PC-3 (cell line): ENCODE measurements at regions not wholly inside any gene's neighbourhood (a gene's known extent, or its start where the extent isn't known, plus 50 kb on each side); places are given as distances from the start of the nearest gene placed in this dataset.
A peak's percentile ranks its signal among the peaks of the same experiment; 100 is the strongest.

Source experiments
- ATAC-seq: fragments of 200-7000 bp; cut with Tn5 transposase; 2 replicates; pipeline ENCODE4 v1.9.1; 2020; ENCODE audit warnings: mild to moderate bottlenecking, moderate library complexity
- BruUV-seq: library from RNA; stranded (reverse); fragments of 400-500 nt; replicated peaks from 2 replicates; lab custom pipeline; 2021; lab: Mats Ljungman, UMichigan
- CTCF ChIA-PET: fragments of 300-600 bp; sonication (Branson Sonifier 250); formaldehyde crosslinking; loops from one replicate; lab custom pipeline; 2022; ENCODE audit warnings: antibody characterized with exemption; lab: Charles Lee
- POLR2A ChIA-PET: fragments of 300-600 bp; sonication (Branson Sonifier 250); formaldehyde crosslinking; loops from one replicate; lab custom pipeline; 2022; ENCODE audit warnings: antibody characterized with exemption; ENCODE audit not compliant: unreplicated experiment; lab: Charles Lee
- DNase-seq: peaks from one replicate; pipeline ENCODE4 v3.0.0-alpha.2; 2015
- H2AFZ ChIP-seq: fragments of 300-600 bp; sonication (generic); 2 replicates; pipeline ENCODE4 v1.6.0; 2016; ENCODE audit warnings: antibody characterized with exemption, low read length
- H3F3A ChIP-seq: fragments of 300-600 bp; sonication (generic); one replicate; pipeline ENCODE4 v1.6.0; 2017; ENCODE audit warnings: antibody characterized with exemption, low read length, control low read depth, mild to moderate bottlenecking; ENCODE audit not compliant: unreplicated experiment
- H3K27ac ChIP-seq: fragments of 300-600 bp; sonication (generic); 2 replicates; pipeline ENCODE4 v1.5.1; 2016; ENCODE audit warnings: mild to moderate bottlenecking, low read length
- H3K27me3 ChIP-seq: fragments of 300-600 bp; sonication (generic); 2 replicates; pipeline ENCODE4 v1.6.1; 2016; ENCODE audit warnings: low read length, mixed read lengths
- H3K36me3 ChIP-seq: fragments of 300-600 bp; sonication (generic); 2 replicates; pipeline ENCODE4 v1.6.1; 2016; ENCODE audit warnings: low read depth, mixed run types, low read length, mixed read lengths
- H3K4me1 ChIP-seq: fragments of 300-600 bp; sonication (generic); 2 replicates; pipeline ENCODE4 v1.5.1; 2016; ENCODE audit warnings: low read length; ENCODE audit not compliant: insufficient read depth
- H3K4me2 ChIP-seq: fragments of 300-600 bp; sonication (generic); 2 replicates; pipeline ENCODE4 v1.6.0; 2016; ENCODE audit warnings: low read length
- H3K4me3 ChIP-seq: fragments of 300-600 bp; sonication (generic); 2 replicates; pipeline ENCODE4 v1.5.1; 2016; ENCODE audit warnings: mild to moderate bottlenecking, low read length, mixed read lengths
- H3K79me2 ChIP-seq: fragments of 300-600 bp; sonication (generic); 2 replicates; pipeline ENCODE4 v1.6.1; 2017; ENCODE audit warnings: low read length, mixed read lengths
- H3K9ac ChIP-seq: fragments of 300-600 bp; sonication (generic); 2 replicates; pipeline ENCODE4 v1.6.0; 2016; ENCODE audit warnings: mild to moderate bottlenecking, low read length
- H3K9me2 ChIP-seq: fragments of 300-600 bp; sonication (generic); replicated peaks from 2 replicates; pipeline ENCODE4 v1.6.1; 2016; ENCODE audit warnings: mixed run types, low read length, mixed read lengths
- H3K9me3 ChIP-seq: fragments of 300-600 bp; sonication (generic); 2 replicates; pipeline ENCODE4 v1.6.1; 2016; ENCODE audit warnings: low read length, mixed read lengths
- H4K20me1 ChIP-seq: fragments of 300-600 bp; sonication (generic); 2 replicates; pipeline ENCODE4 v1.6.1; 2016; ENCODE audit warnings: low read length, mixed read lengths
- CTCF ChIP-seq: fragments of 300-600 bp; sonication (generic); conservative IDR thresholded peaks from 2 replicates; pipeline ENCODE4 v1.5.1; 2017; ENCODE audit warnings: antibody characterized with exemption, low read depth, mild to moderate bottlenecking, low read length
- EZH2 ChIP-seq: fragments of 300-600 bp; sonication (generic); IDR thresholded peaks from one replicate; pipeline ENCODE4 v1.6.1; 2017; ENCODE audit warnings: antibody characterized with exemption, mild to moderate bottlenecking, low read length; ENCODE audit not compliant: unreplicated experiment
- EZH2phosphoT487 ChIP-seq: fragments of 300-600 bp; sonication (generic); IDR thresholded peaks from 2 replicates; pipeline ENCODE4 v1.6.1; 2018; ENCODE audit warnings: mild to moderate bottlenecking, antibody characterized with exemption, low read length, borderline replicate concordance
- intact Hi-C: fragments of 100-400 bp; cut with micrococcal nuclease; formaldehyde crosslinking; loops from 2 replicates; pipeline ENCODE4 v1.9.0; 2023

DNA sequence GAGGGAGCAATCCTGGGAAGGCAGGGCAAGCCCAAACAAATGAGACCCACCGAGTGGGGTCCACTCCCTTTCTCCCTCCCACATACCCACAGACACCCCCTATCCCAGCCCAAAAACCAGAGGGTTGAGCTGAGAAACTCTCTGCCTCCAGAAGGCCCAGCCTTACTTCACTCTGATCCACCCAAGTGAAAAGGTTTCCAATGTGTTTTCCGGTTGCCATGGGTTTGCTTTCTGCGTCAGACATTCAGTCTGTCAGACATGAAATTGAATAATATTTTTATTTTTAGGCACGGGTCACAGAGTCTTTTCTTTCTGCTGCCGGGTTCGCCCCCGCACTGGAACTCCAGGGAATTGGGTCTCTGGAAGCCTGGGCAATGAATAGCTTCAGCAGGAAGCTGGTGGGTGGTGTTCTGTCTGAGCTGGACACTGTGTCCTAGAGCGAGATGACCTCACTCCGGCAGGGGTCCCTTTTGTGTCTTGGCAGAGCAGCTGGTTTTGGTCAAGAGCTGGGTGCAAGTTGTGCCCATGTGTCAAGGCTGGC is 69.8 kb upstream of the CLMN start:
- H3K27me3 ChIP-seq, result no peaks in the 10 kb centered on the region
- no peak overlapping the region for H3K27ac ChIP-seq
- H3K9me3 ChIP-seq, result no peaks in the 10 kb centered on the region
- no peaks in the 10 kb centered on the region for H3K79me2 ChIP-seq
- ChIA-PET CTCF (no interaction called here), POLR2A (no interaction called here)
- no peaks in the 10 kb centered on the region for H3F3A ChIP-seq
- H3K4me3 ChIP-seq, result no peak overlapping the region
- BruUV-seq, result no TSS peak
- H4K20me1 ChIP-seq, result no peaks in the 10 kb centered on the region
- no peak for ATAC-seq
- no peak overlapping the region for H2AFZ ChIP-seq
- intact Hi-C loops, result no loop called here
- no peaks in the 10 kb centered on the region for H3K36me3 ChIP-seq
- H3K4me1 ChIP-seq, result peaks cover 6% of the 10 kb centered on the region
- no peak overlapping the region for H3K9ac ChIP-seq
- DNase-seq, result no peak
- no peaks in the 10 kb centered on the region for H3K9me2 ChIP-seq
- H3K4me2 ChIP-seq, result no peak overlapping the region
- TF ChIP-seq CTCF (no peak), EZH2phosphoT487 (no peak), EZH2 (no peak)

DNA sequence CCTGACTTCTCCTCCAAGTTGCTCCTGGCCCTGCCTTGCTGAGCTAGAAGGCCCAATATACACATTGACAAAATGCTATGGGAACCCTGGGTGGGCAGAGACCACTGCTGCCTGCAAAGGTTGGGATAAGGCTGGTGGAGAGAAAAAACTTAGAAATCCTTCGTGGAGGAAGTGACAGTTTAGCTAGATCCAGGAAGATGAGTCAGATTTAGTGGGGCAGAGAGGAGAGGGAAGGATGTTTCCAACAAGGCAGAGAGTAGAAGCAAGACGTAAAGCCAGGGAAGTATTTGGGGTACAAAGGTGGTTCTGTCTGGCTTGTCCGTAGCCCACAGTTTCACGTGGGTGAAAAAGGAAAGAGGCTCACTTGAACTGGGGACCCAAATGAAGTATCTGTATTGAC is 69.0 kb upstream of the CLMN start:
- Histone ChIP-seq H3F3A (no peaks in the 10 kb centered on the region), H3K27me3 (no peaks in the 10 kb centered on the region), H3K9me3 (no peaks in the 10 kb centered on the region), H3K4me1 (peaks cover 6% of the 10 kb centered on the region), H3K4me2 (peak overlapping the region; percentile 28), H2AFZ (peak overlapping the region; percentile 26; the same call in 1 of the 2 replicates), H3K79me2 (no peaks in the 10 kb centered on the region), H4K20me1 (no peaks in the 10 kb centered on the region), H3K4me3 (no peak overlapping the region), H3K27ac (no peak overlapping the region), H3K9ac (no peak overlapping the region), H3K36me3 (no peaks in the 10 kb centered on the region), H3K9me2 (no peaks in the 10 kb centered on the region)
- intact Hi-C loops, result no loop called here
- TF ChIP-seq CTCF, result no peak
- TF ChIP-seq EZH2phosphoT487, result no peak
- TF ChIP-seq EZH2, result no peak
- ATAC-seq, result no peak
- no TSS peak for BruUV-seq
- peak; percentile 34 for DNase-seq
- POLR2A ChIA-PET, result no interaction called here
- CTCF ChIA-PET, result no interaction called here

GRCh38 chr14:95387826-95388445 is 68.2 kb upstream of the CLMN start:
- no TSS peak for BruUV-seq
- POLR2A ChIA-PET, result no interaction called here

More at GRCh38 chr14:95387826-95388445, 68.2 kb upstream of the CLMN start:
- TF ChIP-seq CTCF, result no peak
- no peak for TF ChIP-seq EZH2phosphoT487
- TF ChIP-seq EZH2, result no peak
- Histone ChIP-seq H3K4me3 (no peak overlapping the region), H3K9me2 (no peaks in the 10 kb centered on the region), H3F3A (no peaks in the 10 kb centered on the region), H3K4me1 (peaks cover 6% of the 10 kb centered on the region), H3K9me3 (no peaks in the 10 kb centered on the region), H4K20me1 (no peaks in the 10 kb centered on the region), H3K4me2 (no peak overlapping the region), H3K27ac (no peak overlapping the region), H3K9ac (no peak overlapping the region), H3K27me3 (no peaks in the 10 kb centered on the region), H2AFZ (no peak overlapping the region), H3K36me3 (no peaks in the 10 kb centered on the region), H3K79me2 (no peaks in the 10 kb centered on the region)
- intact Hi-C loops, result no loop called here
- CTCF ChIA-PET, result no interaction called here
- ATAC-seq (no peak), DNase-seq (no peak)
